IPS DF 6.9 (cell line): ENCODE measurements at regions not wholly inside any gene's neighbourhood (a gene's known extent, or its start where the extent isn't known, plus 50 kb on each side); places are given as distances from the start of the nearest gene placed in this dataset.

Source experiments
- DNase-seq: peaks from one replicate; pipeline ENCODE4 v3.0.0-alpha.2; 2013; ENCODE audit warnings: low read depth, low spot score
- H3K27ac ChIP-seq: one replicate; pipeline ENCODE4 v1.5.1; 2013; ENCODE audit warnings: low read length, control low read depth
- H3K27me3 ChIP-seq: 2 replicates; pipeline ENCODE4 v1.6.1; 2013; ENCODE audit warnings: mild to moderate bottlenecking, low read length; ENCODE audit not compliant: control insufficient read depth, insufficient read depth
- H3K36me3 ChIP-seq: 2 replicates; pipeline ENCODE4 v1.6.1; 2013; ENCODE audit warnings: low read length; ENCODE audit not compliant: control insufficient read depth, insufficient read depth
- H3K4me1 ChIP-seq: 2 replicates; pipeline ENCODE4 v1.6.1; 2013; ENCODE audit warnings: low read length; ENCODE audit not compliant: control insufficient read depth, insufficient read depth
- H3K4me3 ChIP-seq: 2 replicates; pipeline ENCODE4 v1.5.1; 2013; ENCODE audit warnings: mild to moderate bottlenecking, low read length
- H3K9me3 ChIP-seq: 2 replicates; pipeline ENCODE4 v1.6.1; 2013; ENCODE audit warnings: low read length, inconsistent platforms; ENCODE audit not compliant: control insufficient read depth, insufficient read depth
- WGBS: extraction: QIAGEN DNeasy Blood & Tissue Kit; methylation state at CpG from one replicate; pipeline ENCODE4 v1.1.7; 2013; ENCODE audit warnings: mixed read lengths, missing lambda C conversion rate; ENCODE audit not compliant: insufficient read length, insufficient coverage; 5-methylcytosine and 5-hydroxymethylcytosine counted together

GRCh38 chr5:33033516-33033915 is 322.4 kb downstream of the NPR3 start:
- Histone ChIP-seq H3K4me3 (no peak overlapping the region), H3K27ac (no peak overlapping the region), H3K36me3 (no peaks in the 10 kb centered on the region), H3K9me3 (no peaks in the 10 kb centered on the region), H3K27me3 (no peaks in the 10 kb centered on the region), H3K4me1 (no peaks in the 10 kb centered on the region)
- WGBS, result no CpG with 5 or more reads among the region's 3 CpGs
- no peak for DNase-seq

GRCh38 chr5:33034777-33035176 is 323.7 kb downstream of the NPR3 start:
- no peak overlapping the region for H3K27ac ChIP-seq
- H3K36me3 ChIP-seq, result no peaks in the 10 kb centered on the region
- WGBS, result no CpG with 5 or more reads among the region's 1 CpG
- H3K4me1 ChIP-seq, result no peaks in the 10 kb centered on the region
- no peaks in the 10 kb centered on the region for H3K9me3 ChIP-seq
- no peaks in the 10 kb centered on the region for H3K27me3 ChIP-seq
- DNase-seq, result no peak
- H3K4me3 ChIP-seq, result no peak overlapping the region

- H3K4me3 ChIP-seq, result no peak overlapping the region
- no peaks in the 10 kb centered on the region for H3K4me1 ChIP-seq
- no peak for DNase-seq
- H3K27ac ChIP-seq, result no peak overlapping the region
- H3K27me3 ChIP-seq, result no peaks in the 10 kb centered on the region
- no CpG with 5 or more reads among the region's 3 CpGs for WGBS
- no peaks in the 10 kb centered on the region; the same call in none of the 2 replicates for H3K9me3 ChIP-seq
- H3K36me3 ChIP-seq, result no peaks in the 10 kb centered on the region
Measured at GRCh38 chr5:33035851-33036527, 324.9 kb downstream of the NPR3 start.

- H3K27me3 ChIP-seq, result no peaks in the 10 kb centered on the region
- H3K36me3 ChIP-seq, result no peaks in the 10 kb centered on the region
- WGBS, result no CpG with 5 or more reads among the region's 1 CpG
- H3K4me3 ChIP-seq, result no peak overlapping the region
- DNase-seq, result no peak
- no peak overlapping the region for H3K27ac ChIP-seq
- H3K9me3 ChIP-seq, result no peaks in the 10 kb centered on the region; the same call in none of the 2 replicates
- H3K4me1 ChIP-seq, result no peaks in the 10 kb centered on the region
Measured at GRCh38 chr5:33037076-33037475, 326.0 kb downstream of the NPR3 start.

- no peaks in the 10 kb centered on the region for H3K4me1 ChIP-seq
- no peak overlapping the region for H3K4me3 ChIP-seq
- no peaks in the 10 kb centered on the region; the same call in none of the 2 replicates for H3K9me3 ChIP-seq
- H3K36me3 ChIP-seq, result no peaks in the 10 kb centered on the region
- H3K27me3 ChIP-seq, result no peaks in the 10 kb centered on the region
- DNase-seq, result no peak
- no peak overlapping the region for H3K27ac ChIP-seq
- no CpG with 5 or more reads among the region's 3 CpGs for WGBS
Measured at GRCh38 chr5:33041586-33041985, 330.5 kb downstream of the NPR3 start.

DNA sequence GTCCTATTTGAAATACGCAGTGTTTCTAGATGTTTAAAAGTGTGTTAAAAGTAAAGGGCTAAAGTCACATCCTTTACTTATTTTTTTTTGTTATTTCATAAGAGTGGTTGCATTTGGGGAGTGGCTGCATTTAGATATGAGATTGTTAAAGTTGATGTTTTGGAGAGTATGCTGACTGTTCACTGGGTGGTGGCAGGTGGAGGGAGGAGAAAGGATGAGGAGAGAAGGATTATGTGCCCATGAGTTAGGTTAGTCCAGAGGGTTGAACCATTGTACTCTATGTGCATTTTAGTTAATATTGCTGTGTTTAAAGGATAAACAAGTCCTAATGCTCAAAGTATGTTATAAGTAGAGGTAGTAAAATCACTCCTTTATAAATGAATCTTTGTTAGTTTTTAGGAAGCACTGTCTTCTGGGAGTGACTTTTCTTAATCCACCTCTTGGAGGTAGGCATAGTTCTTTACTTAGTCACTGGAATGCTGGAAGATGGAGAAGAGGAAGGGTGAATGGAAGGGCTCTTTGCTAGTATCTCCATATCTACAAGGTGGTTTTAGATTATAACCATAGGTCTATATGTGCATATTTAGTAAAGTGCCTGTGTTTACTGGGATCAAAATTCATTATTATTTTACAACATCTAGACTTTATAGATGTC is 332.3 kb downstream of the NPR3 start:
- H3K4me1 ChIP-seq, result no peaks in the 10 kb centered on the region
- H3K27me3 ChIP-seq, result no peaks in the 10 kb centered on the region
- no peaks in the 10 kb centered on the region for H3K36me3 ChIP-seq
- no peak for DNase-seq
- no CpG with 5 or more reads among the region's 1 CpG for WGBS
- H3K27ac ChIP-seq, result no peak overlapping the region
- no peak overlapping the region for H3K4me3 ChIP-seq
- H3K9me3 ChIP-seq, result no peaks in the 10 kb centered on the region; the same call in none of the 2 replicates

DNA sequence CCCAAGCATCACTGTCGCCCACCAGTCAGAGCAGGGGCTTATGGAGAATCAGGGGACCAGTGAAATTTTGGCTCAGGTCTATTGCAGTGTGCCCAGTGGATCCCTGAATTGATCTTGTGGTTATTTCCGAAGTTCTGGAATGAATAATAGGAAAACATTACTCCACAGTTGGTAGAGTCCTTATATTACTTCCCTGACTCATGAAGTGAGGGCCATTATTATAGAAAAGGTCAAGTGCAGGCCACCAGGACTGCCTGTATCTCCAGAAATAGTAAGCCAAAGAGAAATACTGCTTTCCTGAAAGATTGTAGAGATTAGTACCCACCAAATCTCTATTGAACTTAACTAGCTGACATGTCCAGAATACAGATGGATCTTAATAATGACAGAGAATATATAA is 335.0 kb downstream of the NPR3 start:
- DNase-seq, result no peak

DNA sequence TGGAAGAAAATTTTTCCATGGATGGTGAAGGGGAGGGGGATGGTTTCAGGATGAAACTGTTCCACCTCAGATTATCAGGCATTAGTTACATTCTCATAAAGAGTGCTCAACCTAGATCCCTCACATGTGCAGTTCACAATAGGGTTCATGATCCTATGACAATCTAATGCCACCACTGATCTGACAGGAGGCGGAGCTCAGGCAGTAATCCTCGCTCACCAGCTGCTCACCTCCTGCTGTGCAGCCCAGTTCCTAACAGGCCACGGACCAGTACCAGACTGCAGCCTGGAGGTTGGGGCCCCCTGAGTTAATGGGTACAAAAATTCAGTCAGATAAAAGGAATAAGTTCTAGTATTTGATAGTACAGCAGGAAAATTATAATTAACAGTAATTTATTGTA is 337.2 kb downstream of the NPR3 start:
- WGBS, result no CpG with 5 or more reads among the region's 3 CpGs
- Histone ChIP-seq H3K27me3 (no peaks in the 10 kb centered on the region), H3K4me1 (no peaks in the 10 kb centered on the region), H3K9me3 (no peaks in the 10 kb centered on the region), H3K27ac (no peak overlapping the region), H3K36me3 (no peaks in the 10 kb centered on the region), H3K4me3 (no peak overlapping the region)
- DNase-seq, result no peak

More for the DNA sequence above, 335.0 kb downstream of the NPR3 start:
- no peaks in the 10 kb centered on the region for H3K4me1 ChIP-seq
- no peak overlapping the region for H3K4me3 ChIP-seq
- no peaks in the 10 kb centered on the region for H3K36me3 ChIP-seq
- WGBS, result no CpG with 5 or more reads among the region's 2 CpGs
- no peaks in the 10 kb centered on the region for H3K27me3 ChIP-seq
- no peaks in the 10 kb centered on the region for H3K9me3 ChIP-seq
- H3K27ac ChIP-seq, result no peak overlapping the region

DNA sequence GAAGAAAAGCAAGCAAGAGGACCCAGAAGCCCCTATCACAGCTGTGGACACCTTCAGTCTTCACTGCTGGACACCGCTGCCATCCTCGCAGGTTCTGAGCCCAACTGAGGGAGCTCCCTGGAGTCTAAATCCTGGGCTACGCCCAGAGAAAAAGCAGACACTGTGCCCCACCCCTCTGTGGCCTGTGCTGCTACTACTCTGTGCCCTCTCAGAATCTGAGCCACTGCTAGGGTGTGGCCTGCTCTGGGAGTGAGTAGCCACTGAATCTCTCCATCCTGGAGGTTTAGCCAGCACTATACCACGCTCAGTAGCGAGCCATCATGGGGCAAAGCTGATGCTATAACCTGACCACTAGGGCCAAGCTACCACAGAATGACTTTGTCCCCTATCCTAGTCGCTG is 338.2 kb downstream of the NPR3 start:
- no peak overlapping the region for H3K27ac ChIP-seq
- no peak for DNase-seq
- H3K9me3 ChIP-seq, result no peaks in the 10 kb centered on the region
- no peaks in the 10 kb centered on the region for H3K36me3 ChIP-seq
- H3K4me3 ChIP-seq, result no peak overlapping the region
- no peaks in the 10 kb centered on the region for H3K4me1 ChIP-seq
- H3K27me3 ChIP-seq, result no peaks in the 10 kb centered on the region
- no CpG with 5 or more reads among the region's 6 CpGs for WGBS

DNA sequence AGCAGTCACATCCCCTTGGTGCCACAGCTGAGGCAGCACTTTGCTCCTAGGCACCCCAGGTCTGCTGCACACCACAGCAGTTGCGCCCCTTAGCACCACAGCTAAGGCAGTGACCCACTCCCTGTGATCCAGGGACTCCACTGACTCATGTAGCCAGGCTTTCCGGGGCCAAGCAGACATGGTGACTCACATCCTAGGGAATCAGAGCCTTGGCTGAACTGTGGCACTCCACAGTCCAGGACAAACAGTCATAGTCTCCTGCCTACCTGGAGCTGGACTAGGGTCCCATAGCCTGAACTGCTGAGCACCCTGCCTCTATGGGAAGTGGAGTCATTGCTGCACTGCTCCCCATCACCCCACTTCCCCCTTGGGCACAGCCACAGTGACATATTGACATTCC is 338.7 kb downstream of the NPR3 start:
- Histone ChIP-seq H3K4me1 (no peaks in the 10 kb centered on the region), H3K9me3 (no peaks in the 10 kb centered on the region), H3K36me3 (no peaks in the 10 kb centered on the region), H3K4me3 (no peak overlapping the region), H3K27me3 (no peaks in the 10 kb centered on the region), H3K27ac (no peak overlapping the region)
- WGBS, result no CpG with 5 or more reads among the region's 2 CpGs
- DNase-seq, result no peak

DNA sequence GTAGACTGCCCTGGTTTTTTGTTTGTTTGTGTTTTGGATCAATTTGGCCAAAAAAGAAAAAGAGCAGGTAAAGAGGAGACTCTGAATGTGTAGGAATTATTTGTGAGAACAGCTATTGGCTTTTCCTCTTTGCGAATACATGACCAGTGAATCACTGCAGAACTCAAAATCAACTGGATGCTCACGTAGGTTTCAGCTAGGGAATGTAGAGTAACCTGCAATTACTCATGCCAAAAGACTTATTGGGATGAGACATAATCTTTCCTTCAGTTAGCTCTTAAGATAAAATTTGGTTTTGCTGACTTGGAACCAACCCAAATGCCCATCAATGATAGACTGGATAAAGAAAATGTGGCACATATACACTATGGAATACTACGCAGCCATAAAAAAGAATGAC is 348.0 kb downstream of the NPR3 start:
- no peaks in the 10 kb centered on the region for H3K27me3 ChIP-seq
- H3K4me1 ChIP-seq, result no peaks in the 10 kb centered on the region

More for the DNA sequence above, 348.0 kb downstream of the NPR3 start:
- H3K27ac ChIP-seq, result no peak overlapping the region
- WGBS, result no CpG with 5 or more reads among the region's 3 CpGs
- H3K4me3 ChIP-seq, result no peak overlapping the region
- DNase-seq, result no peak
- H3K9me3 ChIP-seq, result no peaks in the 10 kb centered on the region
- H3K36me3 ChIP-seq, result no peaks in the 10 kb centered on the region
